ENCODE measurements at regions not wholly inside any gene's neighbourhood (a gene's known extent, or its start where the extent isn't known, plus 50 kb on each side); places are given as distances from the start of the nearest gene placed in this dataset.

DNA sequence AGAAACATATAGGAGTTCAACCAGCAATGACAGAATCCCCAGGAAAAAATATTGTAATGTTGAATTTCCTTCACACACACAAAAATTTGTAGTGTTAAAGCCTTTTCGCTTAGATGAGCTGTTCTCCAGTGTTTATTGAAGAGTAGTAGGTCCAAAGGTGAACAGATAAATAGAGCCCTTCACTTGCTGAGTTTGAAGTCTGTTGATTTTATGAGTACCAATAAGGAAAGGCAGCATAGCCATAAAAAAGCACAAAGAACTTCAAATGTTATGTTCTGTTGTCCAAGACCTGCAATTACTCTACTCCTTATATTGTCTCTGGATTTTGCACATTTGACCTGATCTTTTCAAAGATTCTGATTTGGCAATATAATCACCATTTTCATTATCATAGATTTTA, 362.7 kb upstream of the B3GALT2 start:
- no peak for DNase-seq (ENCODE audit: extremely low spot score)
- ChIA-PET POLR2A (no interaction called here), CTCF (no interaction called here)
- TF ChIP-seq, protein P1, sequence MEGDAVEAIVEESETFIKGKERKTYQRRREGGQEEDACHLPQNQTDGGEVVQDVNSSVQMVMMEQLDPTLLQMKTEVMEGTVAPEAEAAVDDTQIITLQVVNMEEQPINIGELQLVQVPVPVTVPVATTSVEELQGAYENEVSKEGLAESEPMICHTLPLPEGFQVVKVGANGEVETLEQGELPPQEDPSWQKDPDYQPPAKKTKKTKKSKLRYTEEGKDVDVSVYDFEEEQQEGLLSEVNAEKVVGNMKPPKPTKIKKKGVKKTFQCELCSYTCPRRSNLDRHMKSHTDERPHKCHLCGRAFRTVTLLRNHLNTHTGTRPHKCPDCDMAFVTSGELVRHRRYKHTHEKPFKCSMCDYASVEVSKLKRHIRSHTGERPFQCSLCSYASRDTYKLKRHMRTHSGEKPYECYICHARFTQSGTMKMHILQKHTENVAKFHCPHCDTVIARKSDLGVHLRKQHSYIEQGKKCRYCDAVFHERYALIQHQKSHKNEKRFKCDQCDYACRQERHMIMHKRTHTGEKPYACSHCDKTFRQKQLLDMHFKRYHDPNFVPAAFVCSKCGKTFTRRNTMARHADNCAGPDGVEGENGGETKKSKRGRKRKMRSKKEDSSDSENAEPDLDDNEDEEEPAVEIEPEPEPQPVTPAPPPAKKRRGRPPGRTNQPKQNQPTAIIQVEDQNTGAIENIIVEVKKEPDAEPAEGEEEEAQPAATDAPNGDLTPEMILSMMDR (IDR thresholded peaks at IDR 0.05; ENCODE audit: control extremely low read depth, extremely low read depth, low read depth, missing control alignments), result no peak

DNA sequence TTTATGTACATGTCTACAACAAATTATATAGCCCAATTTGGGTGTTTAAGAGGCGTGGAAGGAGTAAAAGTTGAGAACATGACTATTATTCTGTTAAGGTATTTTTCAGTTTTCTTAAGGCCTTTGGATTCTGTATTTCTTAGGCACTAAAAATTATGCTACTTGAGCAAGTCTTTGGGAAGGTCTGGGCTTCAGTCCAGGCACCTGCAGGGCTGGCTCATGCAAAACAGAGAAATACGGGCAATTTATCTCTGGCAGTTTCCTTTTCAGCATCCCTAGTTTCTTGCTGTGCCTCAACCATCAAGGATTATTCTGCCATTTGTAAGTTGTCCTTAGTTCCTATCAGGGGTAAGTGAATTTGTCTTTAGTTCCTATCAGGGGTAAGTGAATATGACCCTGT, 358.8 kb upstream of the B3GALT2 start:
- CTCF ChIA-PET, result no interaction called here
- DNase-seq (ENCODE audit: extremely low spot score), result no peak
- POLR2A ChIA-PET, result no interaction called here
- TF ChIP-seq, protein P1 (IDR thresholded peaks at IDR 0.05; ENCODE audit: control extremely low read depth, extremely low read depth, low read depth, missing control alignments), result no peak

DNA sequence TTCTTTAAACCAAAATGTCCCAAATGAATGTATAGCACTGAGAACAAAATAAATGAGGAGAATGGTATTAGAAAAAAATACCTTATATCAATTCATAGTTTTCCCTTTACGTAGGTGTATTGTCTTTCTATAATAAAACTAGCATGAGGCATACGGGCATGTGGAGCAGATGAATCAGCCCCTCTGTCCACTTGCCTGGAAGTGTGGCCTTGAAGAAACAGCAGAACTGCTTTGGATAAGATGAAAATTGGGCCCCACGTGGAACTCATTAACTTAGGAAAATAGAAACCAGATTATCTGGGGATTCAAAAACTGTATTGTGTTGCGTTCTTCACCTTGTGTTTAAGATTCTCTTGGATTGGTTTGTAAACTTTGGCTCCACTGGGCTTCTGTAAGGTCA, 356.8 kb upstream of the B3GALT2 start:
- DNase-seq (ENCODE audit: extremely low spot score), result no peak
- ChIA-PET CTCF (no interaction called here), POLR2A (no interaction called here)
- TF ChIP-seq, protein P1 (IDR thresholded peaks at IDR 0.05; ENCODE audit: control extremely low read depth, extremely low read depth, low read depth, missing control alignments), result no peak

GRCh38 chr1:193542690-193543089, 356.3 kb upstream of the B3GALT2 start:
- CTCF ChIA-PET, result no interaction called here
- POLR2A ChIA-PET, result no interaction called here
- no peak for DNase-seq (ENCODE audit: extremely low spot score)
- TF ChIP-seq, protein P1 (IDR thresholded peaks at IDR 0.05; ENCODE audit: control extremely low read depth, extremely low read depth, low read depth, missing control alignments), result no peak

- DNase-seq (ENCODE audit: extremely low spot score), result no peak
- ChIA-PET POLR2A (no interaction called here), CTCF (interaction anchor here (1.0 kb wide), 1 partner anchor 11 kb away, joined by 3 read pairs; no protein-coding TSS in a partner anchor)
- TF ChIP-seq, protein P1 (IDR thresholded peaks at IDR 0.05; ENCODE audit: control extremely low read depth, extremely low read depth, low read depth, missing control alignments), result no peak
These were observed 354.1 kb upstream of the B3GALT2 start for GRCh38 chr1:193540511-193540910.

DNA sequence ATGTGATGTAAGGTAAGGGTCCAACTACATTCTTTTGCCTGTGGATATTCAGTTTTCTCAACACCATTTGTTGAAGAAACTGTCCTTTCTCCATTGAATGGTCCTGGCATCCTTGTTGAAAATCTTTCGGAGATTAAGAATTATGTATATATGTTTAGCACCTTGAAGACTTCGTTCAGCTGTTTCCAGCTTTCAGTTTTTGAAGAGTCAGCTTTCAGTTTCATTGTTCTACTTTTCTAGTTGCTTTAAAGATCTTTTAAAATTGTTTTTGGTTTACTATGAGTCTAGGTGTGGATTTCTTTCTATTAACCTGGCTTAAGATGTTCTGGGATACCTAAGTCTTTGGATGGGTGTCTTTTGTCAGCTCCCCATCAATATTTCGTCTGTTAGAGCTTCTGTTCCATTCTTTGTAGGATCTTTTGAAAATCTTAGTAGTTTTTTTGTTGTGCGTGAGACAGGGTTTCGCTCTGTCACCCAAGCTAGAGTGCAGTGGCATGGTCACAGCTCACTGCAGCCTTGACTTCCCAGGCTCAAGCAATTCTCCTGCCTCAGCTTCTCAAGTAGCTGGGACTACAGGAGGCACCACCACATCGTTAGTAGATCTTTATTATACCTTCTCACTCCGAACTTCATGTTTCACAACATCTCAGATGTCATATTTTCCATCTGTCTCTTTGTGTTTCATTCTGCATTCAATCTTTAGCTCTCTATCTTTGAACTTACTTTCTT, 353.5 kb upstream of the B3GALT2 start:
- no peak for DNase-seq (ENCODE audit: extremely low spot score)
- ChIA-PET CTCF (interaction anchor here (0.8 to 1.0 kb wide), 2 partner anchors 10 to 14 kb away, joined by 3 read pairs; no protein-coding TSS in a partner anchor), POLR2A (no interaction called here)
- TF ChIP-seq, protein P1 (IDR thresholded peaks at IDR 0.05; ENCODE audit: control extremely low read depth, extremely low read depth, low read depth, missing control alignments), result no peak

Measured in GM10248 (cell line).